ENCODE measurements at regions not wholly inside any gene's neighbourhood (a gene's known extent, or its start where the extent isn't known, plus 50 kb on each side); places are given as distances from the start of the nearest gene placed in this dataset.
"Not testable (repeated sequence)": the region's sequence is repeated elsewhere in the genome, so short reads cannot be mapped to it uniquely, and the experiment has no call there.

GRCh38 chr13:104962411-104962810 is 1573.1 kb downstream of the EFNB2 start:
- DNase-seq (ENCODE audit: low read depth) = no peak

GRCh38 chr13:104961246-104961645 is 1574.2 kb downstream of the EFNB2 start:
- no peak for DNase-seq (ENCODE audit: low read depth)

GRCh38 chr13:104954210-104954609 is 1581.3 kb downstream of the EFNB2 start:
- DNase-seq (ENCODE audit: low read depth) = no peak

- no peak for DNase-seq (ENCODE audit: low read depth)
Measured at GRCh38 chr13:104953588-104953987, 1581.9 kb downstream of the EFNB2 start.

GRCh38 chr13:104949840-104950740 is 1585.4 kb downstream of the EFNB2 start:
- no peak for DNase-seq (ENCODE audit: low read depth)

- no peak for DNase-seq (ENCODE audit: low read depth)
Measured at GRCh38 chr13:104944176-104944575, 1591.3 kb downstream of the EFNB2 start.

GRCh38 chr13:104943331-104943730 is 1592.1 kb downstream of the EFNB2 start:
- no peak for DNase-seq (ENCODE audit: low read depth)

GRCh38 chr13:104937881-104938280 is 1597.6 kb downstream of the EFNB2 start:
- DNase-seq (ENCODE audit: low read depth) = no peak

- no peak for DNase-seq (ENCODE audit: low read depth)
Measured at GRCh38 chr13:104936304-104936703, 1599.2 kb downstream of the EFNB2 start.

- not testable (repeated sequence) for DNase-seq (ENCODE audit: low read depth)
Measured at GRCh38 chr13:104920513-104920912, 1614.9 kb downstream of the EFNB2 start.

GRCh38 chr13:104920091-104920490 is 1615.4 kb downstream of the EFNB2 start:
- no peak for DNase-seq (ENCODE audit: low read depth)

GRCh38 chr13:104900191-104900817 is 1635.2 kb downstream of the EFNB2 start:
- no peak for DNase-seq (ENCODE audit: low read depth)

- no peak for DNase-seq (ENCODE audit: low read depth)
Measured at GRCh38 chr13:104898484-104898883, 1637.0 kb downstream of the EFNB2 start.

GRCh38 chr13:104895521-104895920 is 1639.9 kb downstream of the EFNB2 start:
- no peak for DNase-seq (ENCODE audit: low read depth)

- DNase-seq (ENCODE audit: low read depth) = no peak
Measured at GRCh38 chr13:104875038-104875754, 1660.3 kb downstream of the EFNB2 start.

GRCh38 chr13:104872153-104872552 is 1663.3 kb downstream of the EFNB2 start:
- DNase-seq (ENCODE audit: low read depth) = no peak

- no peak for DNase-seq (ENCODE audit: low read depth)
Measured at GRCh38 chr13:104871456-104871855, 1664.0 kb downstream of the EFNB2 start.

- no peak for DNase-seq (ENCODE audit: low read depth)
Measured at GRCh38 chr13:104869501-104869900, 1666.0 kb downstream of the EFNB2 start.

- DNase-seq (ENCODE audit: low read depth) = no peak
Measured at GRCh38 chr13:104868806-104869205, 1666.7 kb downstream of the EFNB2 start.

- DNase-seq (ENCODE audit: low read depth) = no peak
Measured at GRCh38 chr13:104855581-104855980, 1679.9 kb downstream of the EFNB2 start.

- DNase-seq (ENCODE audit: low read depth) = no peak
Measured at GRCh38 chr13:104854698-104855097, 1680.8 kb downstream of the EFNB2 start.

GRCh38 chr13:104854007-104854406 is 1681.5 kb downstream of the EFNB2 start:
- DNase-seq (ENCODE audit: low read depth) = no peak

GRCh38 chr13:104847922-104848321 is 1687.5 kb downstream of the EFNB2 start:
- DNase-seq (ENCODE audit: low read depth) = no peak

All from GM04503 (cell line).